AG08395 (cell line): ENCODE measurements at regions not wholly inside any gene's neighbourhood (a gene's known extent, or its start where the extent isn't known, plus 50 kb on each side); places are given as distances from the start of the nearest gene placed in this dataset.
"Not testable (repeated sequence)": the region's sequence is repeated elsewhere in the genome, so short reads cannot be mapped to it uniquely, and the experiment has no call there.

ENCODE experiments used
- DNase-seq: peaks from one replicate; pipeline ENCODE4 v3.0.0; 2012; ENCODE audit warnings: mixed read lengths, low spot score

- no peak for DNase-seq
These were observed 101.8 kb upstream of the ZC3H15 start for GRCh38 chr2:186384226-186384625.

DNA sequence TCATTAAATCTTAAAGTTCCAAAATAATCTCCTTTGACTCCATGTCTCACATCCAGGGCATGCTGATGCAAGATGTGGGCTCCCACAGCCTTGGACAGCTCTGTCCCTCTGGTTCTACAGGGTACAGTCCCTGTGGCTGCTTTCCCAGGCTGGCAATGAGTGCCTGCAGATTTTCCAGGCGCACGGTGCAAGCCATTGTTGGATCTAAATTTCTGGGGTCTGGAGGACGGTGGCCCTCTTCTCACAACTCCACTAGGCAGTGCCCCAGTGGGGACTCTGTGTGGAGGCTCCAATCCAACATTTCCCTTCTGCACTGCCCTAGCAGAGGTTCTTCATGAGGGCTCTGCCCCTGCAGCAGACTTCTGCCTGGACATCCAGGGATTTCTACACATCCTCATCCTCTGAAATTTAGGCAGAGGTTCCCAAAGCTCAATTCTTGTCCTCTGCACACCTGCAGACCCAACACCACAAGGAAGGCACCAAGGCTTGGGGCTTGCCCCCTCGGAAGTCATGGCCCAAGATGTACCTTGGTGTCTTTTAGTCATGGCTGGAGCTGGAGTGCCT is 100.3 kb upstream of the ZC3H15 start:
- not testable (repeated sequence) for DNase-seq

DNA sequence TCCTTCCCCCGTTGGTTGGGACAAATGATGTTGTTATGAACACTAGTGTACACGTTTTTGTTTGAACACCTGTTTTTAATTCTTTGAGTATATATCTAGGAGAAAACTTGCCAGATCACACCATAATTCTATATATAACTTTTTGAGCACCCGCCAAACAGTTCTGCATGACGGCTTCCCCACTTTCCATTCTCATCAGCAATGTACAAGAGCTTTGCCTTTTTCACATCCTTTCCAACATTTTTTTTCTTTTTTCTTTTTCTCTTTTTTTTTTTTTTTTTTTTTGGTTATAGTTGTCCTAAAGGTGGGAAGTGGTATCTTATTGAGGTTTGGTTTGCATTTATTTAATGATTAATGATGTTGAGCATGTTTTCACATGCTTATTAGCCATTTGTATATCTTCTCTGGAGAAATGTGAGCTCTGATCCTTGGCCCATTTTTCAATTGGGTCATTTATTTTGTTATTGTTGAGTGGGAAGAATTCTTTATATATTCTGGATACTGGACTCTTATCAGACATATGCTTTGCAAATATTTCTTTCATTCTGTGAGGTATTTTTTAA is 86.9 kb upstream of the ZC3H15 start:
- no peak for DNase-seq

GRCh38 chr2:186405842-186406241 is 80.2 kb upstream of the ZC3H15 start:
- DNase-seq, result no peak

DNA sequence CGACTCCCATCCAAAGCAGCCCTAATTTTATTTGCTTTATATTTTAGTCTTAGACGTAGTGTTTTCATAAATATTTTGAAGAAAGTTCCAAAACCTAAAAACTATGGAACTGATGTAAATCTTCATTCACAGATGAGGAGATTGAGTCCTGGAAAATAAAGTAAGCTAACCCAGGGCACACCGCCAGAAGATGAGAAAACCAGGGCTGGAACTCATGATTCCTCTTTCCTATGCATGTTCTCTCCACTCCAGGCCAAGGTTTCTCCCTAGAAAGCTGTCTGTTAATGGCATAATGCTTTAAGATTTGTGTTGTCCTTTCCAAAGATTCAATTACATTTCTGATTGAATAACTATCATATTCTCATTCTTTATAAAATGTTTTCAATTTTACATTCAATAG is 78.4 kb upstream of the ZC3H15 start:
- DNase-seq, result no peak

DNA sequence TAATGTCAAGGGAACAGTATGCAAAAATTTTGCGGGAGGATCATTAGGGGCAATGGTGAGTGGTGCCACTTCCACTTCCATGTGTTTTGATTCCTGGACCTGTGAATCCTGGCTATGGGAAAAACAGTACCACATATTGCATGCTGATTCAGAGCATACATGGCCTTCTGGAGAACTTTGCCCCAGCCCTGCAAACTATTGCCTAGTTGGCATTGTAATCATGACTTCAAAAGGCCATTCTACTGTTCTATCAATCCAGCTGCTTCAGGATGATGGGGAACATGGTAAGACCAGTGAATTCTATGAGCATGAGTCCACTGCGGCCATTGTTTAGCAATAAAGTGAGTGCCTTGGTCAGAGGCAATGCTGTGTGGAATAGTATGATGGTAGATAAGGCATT is 75.3 kb upstream of the ZC3H15 start:
- DNase-seq, result no peak

DNA sequence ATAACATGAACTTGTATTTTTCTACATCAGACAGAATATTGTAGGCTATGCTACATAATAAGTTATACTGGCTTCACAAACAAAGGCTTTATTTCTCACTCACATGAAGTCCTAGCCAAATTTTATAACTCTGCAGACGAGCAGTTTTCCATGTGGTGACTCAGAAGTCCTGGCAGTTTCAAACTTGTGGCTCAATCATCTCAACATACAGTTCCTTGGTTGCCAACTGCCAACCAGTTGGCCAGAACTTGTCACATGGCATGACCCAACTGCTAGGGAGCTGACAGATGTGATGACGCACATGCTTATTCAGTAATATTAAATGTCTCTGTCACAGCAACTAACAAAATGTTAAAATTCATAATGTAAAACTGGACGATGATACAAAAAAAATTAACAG is 63.8 kb upstream of the ZC3H15 start:
- DNase-seq, result peak; percentile 91

GRCh38 chr2:186423481-186423880 is 62.6 kb upstream of the ZC3H15 start:
- no peak for DNase-seq

- DNase-seq, result no peak
These were observed 61.8 kb upstream of the ZC3H15 start for GRCh38 chr2:186424265-186424664.

GRCh38 chr2:186425576-186425975 is 60.5 kb upstream of the ZC3H15 start:
- no peak for DNase-seq

- no peak for DNase-seq
These were observed 59.7 kb upstream of the ZC3H15 start for GRCh38 chr2:186426153-186427016.

GRCh38 chr2:186427017-186427350 is 59.1 kb upstream of the ZC3H15 start:
- DNase-seq, result not testable (repeated sequence)

- no peak for DNase-seq
These were observed 58.1 kb upstream of the ZC3H15 start for GRCh38 chr2:186427970-186428369.

DNA sequence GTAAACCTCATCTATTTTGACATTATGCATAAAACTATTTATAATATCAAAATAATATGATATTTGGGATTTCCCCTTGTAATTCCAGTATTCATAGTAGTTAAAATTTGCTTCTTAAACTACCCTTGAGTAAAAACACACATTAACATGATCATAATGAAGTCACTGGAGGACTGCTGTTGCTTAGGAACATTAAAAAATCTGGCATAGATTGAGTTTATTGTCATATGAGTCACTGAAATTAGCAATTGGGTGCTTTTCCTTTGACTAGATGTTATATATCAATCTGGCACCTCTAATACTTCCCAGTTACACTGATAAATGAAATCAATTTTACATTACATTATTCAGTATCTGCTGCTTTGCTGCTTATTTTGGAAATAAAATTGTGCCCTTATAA is 57.0 kb upstream of the ZC3H15 start:
- DNase-seq, result no peak

DNA sequence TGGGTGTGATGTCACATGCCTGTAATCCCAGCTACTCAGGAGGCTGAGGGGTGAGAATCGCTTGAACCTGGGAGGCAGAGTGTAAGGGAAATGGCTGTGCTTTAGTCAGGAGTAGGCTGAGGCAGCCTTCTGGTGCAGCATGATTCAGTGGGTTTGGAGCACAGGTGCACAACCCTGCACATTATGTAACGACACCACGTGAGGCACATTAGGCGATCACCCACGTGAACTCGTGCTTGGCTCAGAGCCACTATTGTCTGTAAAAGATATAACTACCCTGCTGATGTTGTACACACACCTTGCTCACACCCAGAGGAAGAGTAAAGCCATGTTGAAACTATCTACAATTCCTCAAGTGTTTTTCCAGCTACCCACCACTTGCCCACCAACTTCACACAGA is 54.8 kb upstream of the ZC3H15 start:
- no peak for DNase-seq

- DNase-seq, result no peak
These were observed 53.0 kb upstream of the ZC3H15 start for GRCh38 chr2:186433040-186433439.

GRCh38 chr2:186433777-186434432 is 52.2 kb upstream of the ZC3H15 start:
- no peak for DNase-seq
